Activated CD8-positive, alpha-beta T cell treated with anti-CD3 and anti-CD28 coated beads for 36 hours (primary cell): ENCODE measurements at regions not wholly inside any gene's neighbourhood (a gene's known extent, or its start where the extent isn't known, plus 50 kb on each side); places are given as distances from the start of the nearest gene placed in this dataset.

Source experiments
- ATAC-seq: fragments of 200-7000 bp; cut with Tn5 transposase; one replicate; pipeline ENCODE4 v1.10.0; 2021; ENCODE audit warnings: mild to moderate bottlenecking, moderate library complexity
- CTCF ChIA-PET: fragments of 350-600 bp; sonication (Branson Sonifier 250); formaldehyde crosslinking; loops from one replicate; lab custom pipeline; 2021; ENCODE audit warnings: antibody characterized with exemption; lab: Charles Lee
- POLR2A ChIA-PET: fragments of 350-600 bp; sonication (Branson Sonifier 250); formaldehyde crosslinking; loops from one replicate; lab custom pipeline; 2021; ENCODE audit warnings: antibody characterized with exemption; lab: Charles Lee
- DNase-seq: peaks from one replicate; pipeline ENCODE4 v3.0.0-alpha.2; 2020
- H3K27ac Mint-ChIP-seq: one replicate; pipeline ENCODE4 v1.8.0; 2021; ENCODE audit warnings: mild to moderate bottlenecking, mixed read lengths
- H3K27me3 Mint-ChIP-seq: one replicate; pipeline ENCODE4 v1.8.0; 2021; ENCODE audit warnings: mixed read lengths
- H3K36me3 Mint-ChIP-seq: one replicate; pipeline ENCODE4 v1.8.0; 2021; ENCODE audit warnings: low read depth, mixed read lengths
- H3K4me1 Mint-ChIP-seq: one replicate; pipeline ENCODE4 v1.8.0; 2021; ENCODE audit warnings: low read depth, mixed read lengths
- H3K4me3 Mint-ChIP-seq: one replicate; pipeline ENCODE4 v1.8.0; 2021; ENCODE audit warnings: mild to moderate bottlenecking, moderate library complexity, mixed read lengths
- H3K9me3 Mint-ChIP-seq: one replicate; pipeline ENCODE4 v1.8.0; 2021; ENCODE audit warnings: mixed read lengths
- intact Hi-C: fragments of 100-400 bp; cut with micrococcal nuclease; formaldehyde crosslinking; loops from one replicate; pipeline ENCODE4 v1.10.0; 2022
- TF ChIP-seq, protein P1 (sequence below): fragments of 200-600 bp; IDR thresholded peaks from one replicate; pipeline ENCODE4 v1.8.0; 2022; ENCODE audit warnings: antibody characterized with exemption, mild to moderate bottlenecking

DNA sequence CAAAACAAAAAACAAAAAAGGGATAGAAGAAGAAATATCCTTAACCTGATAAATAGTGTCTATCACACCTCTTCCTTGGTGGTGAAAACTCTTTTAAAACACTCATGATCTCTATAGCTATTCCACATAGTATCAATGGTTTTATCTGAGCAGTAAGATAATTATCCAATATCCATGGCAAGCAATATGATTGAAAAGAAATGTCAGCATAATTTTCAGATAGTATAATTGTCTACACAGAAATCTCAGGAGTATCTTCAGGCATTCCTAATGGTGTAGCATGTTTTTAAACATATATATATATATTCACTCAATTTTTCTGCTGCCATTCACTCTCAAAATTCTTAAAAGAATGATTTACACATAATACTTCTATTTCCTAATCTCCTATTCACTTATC, 938.0 kb upstream of the SLC35B3 start:
- no peaks in the 10 kb centered on the region for H3K4me1 Mint-ChIP-seq
- H3K36me3 Mint-ChIP-seq = no peaks in the 10 kb centered on the region
- H3K27me3 Mint-ChIP-seq = no peaks in the 10 kb centered on the region
- no peak for ATAC-seq
- TF ChIP-seq, protein P1, sequence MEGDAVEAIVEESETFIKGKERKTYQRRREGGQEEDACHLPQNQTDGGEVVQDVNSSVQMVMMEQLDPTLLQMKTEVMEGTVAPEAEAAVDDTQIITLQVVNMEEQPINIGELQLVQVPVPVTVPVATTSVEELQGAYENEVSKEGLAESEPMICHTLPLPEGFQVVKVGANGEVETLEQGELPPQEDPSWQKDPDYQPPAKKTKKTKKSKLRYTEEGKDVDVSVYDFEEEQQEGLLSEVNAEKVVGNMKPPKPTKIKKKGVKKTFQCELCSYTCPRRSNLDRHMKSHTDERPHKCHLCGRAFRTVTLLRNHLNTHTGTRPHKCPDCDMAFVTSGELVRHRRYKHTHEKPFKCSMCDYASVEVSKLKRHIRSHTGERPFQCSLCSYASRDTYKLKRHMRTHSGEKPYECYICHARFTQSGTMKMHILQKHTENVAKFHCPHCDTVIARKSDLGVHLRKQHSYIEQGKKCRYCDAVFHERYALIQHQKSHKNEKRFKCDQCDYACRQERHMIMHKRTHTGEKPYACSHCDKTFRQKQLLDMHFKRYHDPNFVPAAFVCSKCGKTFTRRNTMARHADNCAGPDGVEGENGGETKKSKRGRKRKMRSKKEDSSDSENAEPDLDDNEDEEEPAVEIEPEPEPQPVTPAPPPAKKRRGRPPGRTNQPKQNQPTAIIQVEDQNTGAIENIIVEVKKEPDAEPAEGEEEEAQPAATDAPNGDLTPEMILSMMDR = no peak
- no peak overlapping the region for H3K27ac Mint-ChIP-seq
- intact Hi-C loops = no loop called here
- no peak for DNase-seq
- POLR2A ChIA-PET = no interaction called here
- CTCF ChIA-PET = no interaction called here
- no peak overlapping the region for H3K4me3 Mint-ChIP-seq
- H3K9me3 Mint-ChIP-seq = peaks cover 4% of the 10 kb centered on the region

DNA sequence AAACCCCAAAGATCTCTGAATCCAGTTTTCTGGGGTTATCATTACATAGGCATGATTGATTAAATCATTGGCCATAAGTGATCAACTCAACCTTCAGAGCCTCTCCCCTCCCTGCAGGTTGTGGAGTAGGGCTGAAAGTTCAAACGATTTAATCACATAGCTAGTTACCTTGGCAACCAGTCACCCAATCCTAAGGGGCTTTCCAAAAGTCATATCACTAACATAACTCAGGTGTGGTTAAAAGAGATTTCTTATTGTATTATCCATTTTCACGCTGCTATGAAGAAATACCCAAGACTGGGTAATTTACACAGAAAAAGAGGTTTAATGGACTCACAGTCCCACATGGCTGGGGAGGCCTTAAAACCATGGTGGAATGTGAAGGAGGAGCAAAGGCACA, 935.1 kb upstream of the SLC35B3 start:
- H3K27me3 Mint-ChIP-seq = no peaks in the 10 kb centered on the region
- H3K9me3 Mint-ChIP-seq = peaks cover 5% of the 10 kb centered on the region
- ChIA-PET CTCF (no interaction called here), POLR2A (no interaction called here)
- TF ChIP-seq, protein P1 = no peak
- H3K4me3 Mint-ChIP-seq = no peak overlapping the region
- DNase-seq (no peak), ATAC-seq (no peak)
- H3K4me1 Mint-ChIP-seq = no peaks in the 10 kb centered on the region
- no peak overlapping the region for H3K27ac Mint-ChIP-seq
- intact Hi-C loops = no loop called here
- no peaks in the 10 kb centered on the region for H3K36me3 Mint-ChIP-seq

DNA sequence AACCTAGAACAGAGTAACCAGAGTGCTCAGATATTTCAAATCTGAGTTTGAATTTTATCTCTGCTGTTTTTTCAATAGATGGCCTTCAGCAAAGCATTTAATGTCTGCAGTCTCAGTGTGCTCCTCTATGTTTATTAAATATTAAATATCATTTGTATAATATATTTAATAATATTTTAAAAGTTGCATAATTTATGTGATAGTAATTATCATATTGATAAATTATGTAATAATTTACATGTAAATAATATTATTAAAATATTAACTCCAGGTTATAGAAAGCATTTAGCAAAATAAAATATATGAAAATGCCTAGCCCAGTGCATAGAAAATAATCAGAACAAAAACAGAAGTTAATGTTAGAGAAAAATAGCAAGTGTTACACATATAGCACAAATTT, 930.0 kb upstream of the SLC35B3 start:
- Mint-ChIP-seq H3K27me3 (no peaks in the 10 kb centered on the region), H3K27ac (no peak overlapping the region), H3K9me3 (peaks cover 8% of the 10 kb centered on the region), H3K4me3 (no peak overlapping the region), H3K36me3 (no peaks in the 10 kb centered on the region), H3K4me1 (no peaks in the 10 kb centered on the region)
- ATAC-seq = no peak
- intact Hi-C loops = no loop called here
- POLR2A ChIA-PET = no interaction called here
- TF ChIP-seq, protein P1 = no peak
- CTCF ChIA-PET = no interaction called here
- no peak for DNase-seq

DNA sequence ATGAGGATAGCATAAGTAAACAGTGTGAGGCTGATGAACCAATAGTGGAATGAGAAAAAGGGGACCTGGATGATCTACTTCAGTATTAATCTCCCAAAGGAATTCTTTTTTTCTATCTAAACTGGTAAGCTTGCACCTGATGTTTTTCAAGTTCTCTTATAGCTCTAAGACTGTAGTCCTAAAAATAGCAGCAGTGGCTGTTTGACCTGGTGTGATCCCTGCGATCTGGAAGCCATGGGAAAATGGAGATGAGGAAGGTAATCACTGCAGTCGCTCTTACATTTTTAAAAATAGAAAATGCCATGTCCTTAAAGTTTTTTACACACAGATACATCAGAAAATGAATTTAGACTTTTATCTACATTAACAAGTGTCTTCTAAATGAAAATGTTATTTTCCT, 926.4 kb upstream of the SLC35B3 start:
- Mint-ChIP-seq H3K36me3 (no peaks in the 10 kb centered on the region), H3K27ac (no peak overlapping the region), H3K4me1 (no peaks in the 10 kb centered on the region), H3K4me3 (no peak overlapping the region), H3K9me3 (peaks cover 14% of the 10 kb centered on the region), H3K27me3 (no peaks in the 10 kb centered on the region)
- CTCF ChIA-PET = no interaction called here
- ATAC-seq (no peak), DNase-seq (no peak)
- POLR2A ChIA-PET = no interaction called here
- intact Hi-C loops = no loop called here
- TF ChIP-seq, protein P1 = no peak

DNA sequence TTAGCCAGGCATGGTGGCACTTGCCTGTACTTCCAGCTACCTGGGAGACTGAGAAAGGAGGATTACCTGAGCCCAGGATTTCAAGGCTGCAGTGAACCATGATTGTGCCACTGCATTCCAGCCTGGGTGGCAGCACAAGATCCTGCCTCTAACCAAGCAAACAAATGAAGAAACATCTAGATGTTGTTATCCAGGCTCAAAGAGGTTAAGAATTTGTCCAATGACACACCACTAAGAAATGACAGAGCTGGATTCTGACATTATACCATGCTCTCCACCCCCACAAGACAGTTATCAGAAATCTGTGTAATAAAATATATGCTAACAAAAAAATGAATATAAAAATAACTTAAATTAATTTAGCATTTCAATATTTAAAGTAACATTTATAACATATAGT, 925.5 kb upstream of the SLC35B3 start:
- CTCF ChIA-PET = no interaction called here
- intact Hi-C loops = no loop called here
- no peak overlapping the region for H3K4me3 Mint-ChIP-seq
- TF ChIP-seq, protein P1 = no peak
- no peaks in the 10 kb centered on the region for H3K27me3 Mint-ChIP-seq
- no peaks in the 10 kb centered on the region for H3K4me1 Mint-ChIP-seq
- ATAC-seq = no peak
- no peak overlapping the region for H3K27ac Mint-ChIP-seq
- peaks cover 12% of the 10 kb centered on the region for H3K9me3 Mint-ChIP-seq
- POLR2A ChIA-PET = no interaction called here
- no peak for DNase-seq
- H3K36me3 Mint-ChIP-seq = no peaks in the 10 kb centered on the region
